ENCODE measurements at regions not wholly inside any gene's neighbourhood (a gene's known extent, or its start where the extent isn't known, plus 50 kb on each side); places are given as distances from the start of the nearest gene placed in this dataset.

GRCh38 chr3:10766049-10766705 lies 49.9 kb upstream of the SLC6A11 start:
- no peak for TF ChIP-seq CTCF (IDR thresholded peaks at IDR 0.05)
- TF ChIP-seq SIN3A (IDR thresholded peaks at IDR 0.05; ENCODE audit: borderline replicate concordance, insufficient read depth, low read depth, low read length), result no peak
- TF ChIP-seq POLR2AphosphoS5 (IDR thresholded peaks at IDR 0.05; ENCODE audit: low read depth, low read length), result no peak
- TF ChIP-seq REST (IDR thresholded peaks at IDR 0.05; ENCODE audit: insufficient read depth in 1 of 2, low read depth in 2 of 2, low read length in 1 of 2), result no peak
